ENCODE measurements at regions not wholly inside any gene's neighbourhood (a gene's known extent, or its start where the extent isn't known, plus 50 kb on each side); places are given as distances from the start of the nearest gene placed in this dataset.

GRCh38 chr3:153445817-153446216 lies 283.8 kb downstream of the RAP2B start:
- H3K36me3 ChIP-seq (ENCODE audit: control insufficient read depth, insufficient read depth, low read length), result no peaks in the 10 kb centered on the region
- ATAC-seq (no peak), DNase-seq (ENCODE audit: low read depth, low spot score) (no peak)
- ChIA-PET CTCF (no interaction called here), POLR2A (no interaction called here)
- no peaks in the 10 kb centered on the region for H3K9me3 ChIP-seq (ENCODE audit: control insufficient read depth, insufficient read depth, low read depth, low read length)
- H3K4me3 ChIP-seq (ENCODE audit: low read depth in 2 of 2, low read length in 2 of 2), result no peak overlapping the region
- H3K4me1 ChIP-seq (ENCODE audit: control insufficient read depth, insufficient read depth, low read length), result no peaks in the 10 kb centered on the region
- TF ChIP-seq POLR2AphosphoS5 (IDR thresholded peaks at IDR 0.05; ENCODE audit: low read depth, low read length) (no peak), REST (IDR thresholded peaks at IDR 0.05; ENCODE audit: insufficient read depth in 1 of 2, low read depth in 2 of 2, low read length in 1 of 2) (no peak)
- intact Hi-C loops (cut with micrococcal nuclease; ENCODE audit: unreplicated experiment), result no loop called here
- in situ Hi-C loops (cut with HindIII; ENCODE audit: low pct_unique_long_range_greater_than_20kb, low sequenced_read_pairs), result no loop called here
- H3K27me3 ChIP-seq (ENCODE audit: control insufficient read depth, insufficient read depth, low read length), result no peaks in the 10 kb centered on the region
- no TSS peak for BruUV-seq (replicated peaks)
- H3K27ac ChIP-seq (ENCODE audit: low read length), result no peak overlapping the region

GRCh38 chr3:153448151-153448829 lies 286.3 kb downstream of the RAP2B start:
- TF ChIP-seq TCF7L2 (IDR thresholded peaks at IDR 0.05; ENCODE audit: low read depth, low read length) (no peak), CTCF (IDR thresholded peaks at IDR 0.05) (no peak), SIN3A (IDR thresholded peaks at IDR 0.05; ENCODE audit: borderline replicate concordance, insufficient read depth, low read depth, low read length) (no peak)
- in situ Hi-C loops (cut with HindIII; ENCODE audit: low pct_unique_long_range_greater_than_20kb, low sequenced_read_pairs), result no loop called here
- DNase-seq (ENCODE audit: low read depth, low spot score) (no peak), ATAC-seq (no peak)
- no TSS peak for BruUV-seq (replicated peaks)
- intact Hi-C loops (cut with micrococcal nuclease; ENCODE audit: unreplicated experiment), result no loop called here
- Histone ChIP-seq H3K36me3 (ENCODE audit: control insufficient read depth, insufficient read depth, low read length) (no peaks in the 10 kb centered on the region), H3K4me3 (ENCODE audit: low read depth in 2 of 2, low read length in 2 of 2) (no peak overlapping the region), H3K4me1 (ENCODE audit: control insufficient read depth, insufficient read depth, low read length) (no peaks in the 10 kb centered on the region), H3K27ac (ENCODE audit: low read length) (no peak overlapping the region), H3K27me3 (ENCODE audit: control insufficient read depth, insufficient read depth, low read length) (no peaks in the 10 kb centered on the region), H3K9me3 (ENCODE audit: control insufficient read depth, insufficient read depth, low read depth, low read length) (no peaks in the 10 kb centered on the region)
- ChIA-PET POLR2A (no interaction called here), CTCF (no interaction called here)

- in situ Hi-C loops (cut with HindIII; ENCODE audit: low pct_unique_long_range_greater_than_20kb, low sequenced_read_pairs), result no loop called here
- ATAC-seq (no peak), DNase-seq (ENCODE audit: low read depth, low spot score) (no peak)
- CTCF ChIA-PET, result interaction anchor here (0.6 kb wide), 1 partner anchor 1694 kb away, joined by 3 read pairs; no protein-coding TSS in a partner anchor
- H3K9me3 ChIP-seq (ENCODE audit: control insufficient read depth, insufficient read depth, low read depth, low read length), result no peaks in the 10 kb centered on the region
- POLR2A ChIA-PET, result no interaction called here
- no peak for TF ChIP-seq POLR2AphosphoS5 (IDR thresholded peaks at IDR 0.05; ENCODE audit: low read depth, low read length)
- no peak for TF ChIP-seq TCF7L2 (IDR thresholded peaks at IDR 0.05; ENCODE audit: low read depth, low read length)
- TF ChIP-seq REST (IDR thresholded peaks at IDR 0.05; ENCODE audit: insufficient read depth in 1 of 2, low read depth in 2 of 2, low read length in 1 of 2), result no peak
- no peak for TF ChIP-seq SIN3A (IDR thresholded peaks at IDR 0.05; ENCODE audit: borderline replicate concordance, insufficient read depth, low read depth, low read length)
- no peak for TF ChIP-seq CTCF (IDR thresholded peaks at IDR 0.05)
- no peak overlapping the region for H3K4me3 ChIP-seq (ENCODE audit: low read depth in 2 of 2, low read length in 2 of 2)
- H3K27ac ChIP-seq (ENCODE audit: low read length), result no peak overlapping the region
- no TSS peak for BruUV-seq (replicated peaks)
- intact Hi-C loops (cut with micrococcal nuclease; ENCODE audit: unreplicated experiment), result no loop called here
- H3K27me3 ChIP-seq (ENCODE audit: control insufficient read depth, insufficient read depth, low read length), result no peaks in the 10 kb centered on the region
- H3K36me3 ChIP-seq (ENCODE audit: control insufficient read depth, insufficient read depth, low read length), result no peaks in the 10 kb centered on the region
- H3K4me1 ChIP-seq (ENCODE audit: control insufficient read depth, insufficient read depth, low read length), result no peaks in the 10 kb centered on the region
These were observed 295.0 kb downstream of the RAP2B start for GRCh38 chr3:153456833-153457545.

All from Panc1 (cell line).